ENCODE measurements at regions not wholly inside any gene's neighbourhood (a gene's known extent, or its start where the extent isn't known, plus 50 kb on each side); places are given as distances from the start of the nearest gene placed in this dataset.

DNA sequence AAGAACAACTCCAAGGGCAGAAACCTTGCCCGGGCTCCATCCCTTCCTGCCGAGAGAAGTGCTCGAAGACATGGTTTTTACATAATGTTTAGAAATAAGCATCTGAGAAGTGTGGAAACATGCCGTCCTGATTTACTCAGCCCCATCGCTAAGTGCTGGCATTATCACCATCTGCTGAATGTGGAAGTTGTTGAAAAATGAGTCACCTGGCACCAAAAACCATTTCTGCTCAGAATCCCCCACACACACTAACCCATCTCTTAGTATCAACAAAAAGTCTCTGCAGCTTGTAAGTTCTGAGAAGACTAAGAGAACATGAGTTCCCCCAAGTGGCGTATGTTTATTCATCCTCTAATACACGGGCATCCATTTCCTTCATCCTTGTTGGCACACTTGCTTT lies 51.0 kb upstream of the ARL8B start:
- DNase-seq: no peak

- DNase-seq: no peak
Measured at GRCh38 chr3:5072100-5072816, 49.8 kb upstream of the ARL8B start.

All from activated CD4-positive, alpha-beta T cell treated with anti-CD3 and anti-CD28 coated beads for 1 hour (primary cell).